Gastrocnemius medialis (tissue), 4 donors: ENCODE measurements at regions not wholly inside any gene's neighbourhood (a gene's known extent, or its start where the extent isn't known, plus 50 kb on each side); places are given as distances from the start of the nearest gene placed in this dataset.

Experiments
- CTCF ChIP-seq, 5 experiments: fragments of 450-650 bp in 3 of 5; fragments of 200-600 bp in 2 of 5; sonication (generic) in 2 of 5; IDR thresholded peaks in 4 of 5; conservative IDR thresholded peaks in 1 of 5; 1 replicate in 4 of 5; 2 replicates in 1 of 5; pipeline ENCODE4 v1.5.1; 2016 to 2019; ENCODE audit warnings: antibody characterized with exemption in 5 of 5, mild to moderate bottlenecking in 3 of 5, moderate library complexity in 3 of 5
- POLR2A ChIP-seq, 2 donors: fragments of 450-650 bp; IDR thresholded peaks; one replicate each; pipeline ENCODE4 v1.6.1; 2017; ENCODE audit warnings: antibody characterized with exemption in 2 of 2, mild to moderate bottlenecking in 2 of 2, moderate library complexity in 2 of 2

GRCh38 chr18:40013001-40013609 lies 1941.9 kb upstream of the PIK3C3 start:
- TF ChIP-seq POLR2A (IDR thresholded peaks at IDR 0.05) (no peak), CTCF (IDR thresholded peaks at IDR 0.05 in 4 of 5, conservative IDR thresholded peaks at IDR 0.05 in 1 of 5) (no peak)
